Neural progenitor cell (in vitro differentiated cells): ENCODE measurements at regions not wholly inside any gene's neighbourhood (a gene's known extent, or its start where the extent isn't known, plus 50 kb on each side); places are given as distances from the start of the nearest gene placed in this dataset.

Experiments
- EZH2 ChIP-seq: fragments of 200-600 bp; sonication (generic); IDR thresholded peaks from 2 replicates; pipeline ENCODE4 v1.6.1; 2017; ENCODE audit warnings: antibody characterized with exemption, mild to moderate bottlenecking, moderate library complexity
- EZH2phosphoT487 ChIP-seq: fragments of 200-600 bp; sonication (generic); IDR thresholded peaks from 2 replicates; pipeline ENCODE4 v1.6.1; 2017; ENCODE audit warnings: antibody characterized with exemption
- TF ChIP-seq, protein P1 (sequence below): fragments of 200-600 bp; sonication (generic); IDR thresholded peaks from 2 replicates; pipeline ENCODE4 v1.5.1; 2017; ENCODE audit warnings: antibody characterized with exemption, mild to moderate bottlenecking

DNA sequence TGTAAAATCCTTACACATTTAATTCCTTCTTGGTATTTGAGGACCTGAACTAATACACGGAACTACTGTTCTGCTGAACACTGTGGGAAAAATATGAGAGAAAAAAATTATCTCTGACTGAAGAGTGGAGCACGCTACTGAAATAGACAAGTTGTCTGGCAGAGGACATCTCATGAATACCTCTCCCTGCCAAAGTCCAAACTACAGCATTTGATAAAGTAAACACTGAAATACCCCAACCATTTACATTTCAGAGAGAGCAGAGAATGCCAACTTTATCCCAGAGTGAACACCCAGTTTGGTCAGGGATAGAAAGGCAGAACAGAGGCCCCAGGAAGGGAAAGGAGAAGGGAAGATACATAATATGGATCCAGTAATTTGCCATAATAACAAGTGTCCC is 920.7 kb downstream of the SQOR start:
- TF ChIP-seq, protein P1, sequence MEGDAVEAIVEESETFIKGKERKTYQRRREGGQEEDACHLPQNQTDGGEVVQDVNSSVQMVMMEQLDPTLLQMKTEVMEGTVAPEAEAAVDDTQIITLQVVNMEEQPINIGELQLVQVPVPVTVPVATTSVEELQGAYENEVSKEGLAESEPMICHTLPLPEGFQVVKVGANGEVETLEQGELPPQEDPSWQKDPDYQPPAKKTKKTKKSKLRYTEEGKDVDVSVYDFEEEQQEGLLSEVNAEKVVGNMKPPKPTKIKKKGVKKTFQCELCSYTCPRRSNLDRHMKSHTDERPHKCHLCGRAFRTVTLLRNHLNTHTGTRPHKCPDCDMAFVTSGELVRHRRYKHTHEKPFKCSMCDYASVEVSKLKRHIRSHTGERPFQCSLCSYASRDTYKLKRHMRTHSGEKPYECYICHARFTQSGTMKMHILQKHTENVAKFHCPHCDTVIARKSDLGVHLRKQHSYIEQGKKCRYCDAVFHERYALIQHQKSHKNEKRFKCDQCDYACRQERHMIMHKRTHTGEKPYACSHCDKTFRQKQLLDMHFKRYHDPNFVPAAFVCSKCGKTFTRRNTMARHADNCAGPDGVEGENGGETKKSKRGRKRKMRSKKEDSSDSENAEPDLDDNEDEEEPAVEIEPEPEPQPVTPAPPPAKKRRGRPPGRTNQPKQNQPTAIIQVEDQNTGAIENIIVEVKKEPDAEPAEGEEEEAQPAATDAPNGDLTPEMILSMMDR, result no peak
- TF ChIP-seq EZH2, result no peak
- no peak for TF ChIP-seq EZH2phosphoT487
